HG03354 (cell line): ENCODE measurements at regions not wholly inside any gene's neighbourhood (a gene's known extent, or its start where the extent isn't known, plus 50 kb on each side); places are given as distances from the start of the nearest gene placed in this dataset.

Experiments used
- ATAC-seq: cut with Tn5 transposase; IDR thresholded peaks from one replicate; pipeline ENCODE4 v1.9.1; 2021; ENCODE audit warnings: mild to moderate bottlenecking; ENCODE audit not compliant: unreplicated experiment, poor library complexity, severe bottlenecking

DNA sequence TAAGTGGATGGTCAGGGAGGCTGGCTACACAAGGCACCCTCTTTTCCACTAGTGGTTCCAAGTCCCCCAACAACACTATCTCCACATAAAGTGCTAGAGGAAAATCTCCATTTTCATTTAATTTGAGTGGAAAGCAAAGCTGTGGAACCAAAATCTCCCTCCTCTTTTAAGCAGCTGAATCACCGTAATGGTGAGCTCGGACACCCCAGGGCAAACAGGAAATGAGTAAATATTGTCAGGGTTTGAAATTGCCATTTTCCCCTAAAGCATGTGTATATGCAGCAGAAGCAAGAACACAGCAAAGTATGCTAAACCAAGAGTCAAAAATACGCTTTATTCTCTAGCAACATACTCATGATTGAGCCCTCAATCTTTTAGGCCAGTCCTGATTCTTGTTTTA lies 143.7 kb downstream of the GPAM start:
- ATAC-seq = no peak

DNA sequence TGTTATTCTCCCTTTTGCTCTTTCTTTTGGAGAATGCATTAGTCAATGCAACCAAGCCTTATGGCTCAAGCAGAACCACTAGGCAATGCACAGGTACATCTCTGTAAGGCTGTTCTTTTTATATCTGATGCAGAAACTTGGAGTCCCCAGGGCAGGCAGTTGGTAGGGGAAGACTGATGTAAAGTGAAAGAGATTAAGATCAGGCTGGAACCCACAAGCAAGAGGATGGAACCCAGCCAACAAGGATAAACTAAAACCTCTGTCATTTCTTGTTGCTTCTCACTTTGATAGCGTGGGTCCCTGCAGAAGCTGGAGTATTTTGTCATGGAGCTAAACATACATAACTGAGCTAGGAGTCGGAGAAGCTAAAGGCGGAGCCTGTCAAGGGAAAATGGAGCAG lies 142.9 kb downstream of the GPAM start:
- ATAC-seq = no peak

DNA sequence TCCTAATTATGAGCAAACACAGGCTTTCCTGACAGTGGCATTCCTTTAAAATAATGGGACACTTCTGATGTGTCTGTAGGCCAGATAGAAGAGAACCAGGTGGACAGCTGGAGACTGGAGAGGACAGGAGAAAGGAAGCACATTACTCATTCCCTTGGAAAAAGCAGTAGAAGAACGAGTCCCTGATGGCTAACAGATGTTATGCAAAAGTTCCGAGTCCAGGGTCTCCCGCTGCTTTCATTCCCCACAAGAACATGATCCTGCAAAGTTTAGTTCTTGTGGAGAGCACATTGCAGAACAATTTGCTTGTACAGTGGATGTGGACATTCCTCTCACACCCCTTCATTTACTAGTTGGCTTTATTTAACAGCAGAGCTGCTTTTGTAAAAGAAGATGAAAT lies 137.6 kb downstream of the GPAM start:
- no peak for ATAC-seq

DNA sequence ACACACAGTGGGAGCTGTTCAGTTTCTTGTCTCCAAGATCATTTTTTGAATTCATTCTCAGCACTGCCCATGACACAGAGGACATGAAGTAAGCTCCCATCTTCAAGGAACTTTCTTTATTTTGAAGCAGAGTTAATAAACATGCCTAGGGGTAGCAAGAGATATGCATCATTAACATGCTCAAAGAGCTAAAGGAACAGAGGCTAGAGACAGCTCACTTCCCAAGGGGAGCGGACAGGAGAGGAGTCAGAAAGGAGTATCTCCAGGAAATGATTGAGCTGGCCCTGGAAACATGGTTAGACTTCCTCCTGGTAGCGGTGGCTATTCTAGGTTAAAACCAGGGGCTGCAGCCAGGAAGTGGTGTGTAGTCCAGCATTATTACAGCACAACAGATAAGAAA lies 135.9 kb downstream of the GPAM start:
- ATAC-seq = no peak

DNA sequence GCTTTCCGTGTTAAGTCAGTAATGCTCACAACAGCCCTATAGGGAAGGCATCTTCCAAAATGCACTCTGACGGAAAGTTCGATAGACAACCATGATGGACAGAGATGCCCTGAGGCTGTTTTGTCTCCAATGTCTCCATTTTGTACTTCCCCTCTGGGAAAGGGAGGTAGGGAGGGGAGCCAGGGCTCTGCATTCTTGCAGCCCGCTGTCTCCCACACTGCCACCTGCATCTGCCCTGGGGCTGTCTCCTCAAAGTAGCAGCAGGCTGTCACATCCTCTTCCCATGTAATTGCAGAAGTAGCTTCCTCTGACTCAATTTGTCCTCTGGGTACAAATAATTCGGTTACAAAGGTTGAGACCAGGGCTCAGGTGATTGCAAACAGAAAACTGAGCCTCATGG lies 131.4 kb downstream of the GPAM start:
- ATAC-seq = no peak

DNA sequence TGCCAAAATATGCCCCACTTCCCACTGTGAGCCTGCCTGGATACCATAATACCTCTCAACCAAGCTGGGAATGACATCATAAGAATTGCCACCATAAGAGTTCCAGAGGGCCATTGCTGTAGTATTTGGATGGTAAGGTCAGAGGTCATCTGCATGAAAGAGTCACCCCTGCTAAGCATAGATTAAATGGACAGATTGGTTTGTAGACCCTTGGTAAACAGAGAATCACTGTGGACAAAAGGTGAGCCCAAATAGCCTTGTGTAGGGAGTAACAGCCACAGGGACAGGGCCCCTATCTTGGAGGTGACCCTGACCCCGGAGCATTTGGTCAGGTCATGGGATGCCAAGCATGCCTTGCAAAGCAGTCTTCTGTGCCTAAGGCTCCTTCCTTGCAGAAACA lies 129.7 kb downstream of the GPAM start:
- no peak for ATAC-seq

DNA sequence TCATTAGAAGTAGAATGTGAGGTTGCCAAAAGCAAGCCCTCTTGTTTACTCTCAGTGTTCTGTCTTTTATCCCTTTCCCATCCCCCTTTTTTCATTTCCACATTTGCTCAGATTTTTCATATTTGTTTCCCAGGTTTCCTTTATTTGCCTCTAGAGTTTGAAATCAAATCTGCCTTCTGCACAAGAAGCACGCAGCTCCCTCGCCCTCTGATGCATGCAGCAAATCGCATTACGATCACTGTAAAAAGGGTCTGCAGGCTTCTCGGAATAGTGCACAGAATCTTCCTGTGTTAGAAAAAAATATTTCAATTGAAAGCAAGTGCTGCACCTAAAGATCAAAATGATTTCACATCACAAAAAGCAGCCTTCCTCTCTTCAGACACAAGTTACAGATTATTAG lies 129.0 kb downstream of the GPAM start:
- ATAC-seq = no peak

DNA sequence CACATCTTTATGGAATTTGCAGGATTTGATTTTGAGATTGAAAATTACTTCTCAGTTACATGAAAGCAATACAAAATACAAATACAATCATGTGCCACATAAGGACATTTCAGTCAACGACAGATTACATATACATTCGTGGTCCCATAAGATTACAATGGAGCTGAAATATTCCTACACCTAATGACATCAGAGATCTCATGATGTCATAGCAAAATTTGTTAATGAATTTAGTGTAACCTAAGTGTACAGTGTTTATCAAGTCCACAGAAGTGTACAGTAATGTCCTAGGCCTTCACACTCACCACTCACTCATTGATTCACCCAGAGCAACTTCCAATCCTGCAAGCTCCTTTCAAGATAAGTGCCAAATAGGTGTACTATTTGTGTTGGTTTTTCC lies 126.5 kb downstream of the GPAM start:
- no peak for ATAC-seq

DNA sequence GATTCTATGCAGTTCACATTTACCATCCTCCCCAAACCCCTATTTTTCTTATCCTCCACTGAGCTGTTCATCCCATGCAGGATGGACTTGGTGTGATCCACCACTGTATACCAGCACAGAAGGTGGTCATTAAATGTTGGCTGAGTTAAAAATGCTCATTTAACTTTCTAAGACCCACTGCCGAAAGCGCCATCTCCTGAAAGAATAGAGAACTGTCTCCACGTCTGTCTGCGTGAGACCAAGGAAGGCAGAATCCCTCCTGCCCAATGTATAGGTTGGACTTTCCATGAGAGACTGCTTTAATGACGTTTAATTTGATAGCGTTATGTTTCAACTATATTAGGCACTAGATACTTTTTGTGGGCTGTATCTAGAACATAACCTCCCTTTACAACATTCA lies 124.3 kb downstream of the GPAM start:
- ATAC-seq = no peak

DNA sequence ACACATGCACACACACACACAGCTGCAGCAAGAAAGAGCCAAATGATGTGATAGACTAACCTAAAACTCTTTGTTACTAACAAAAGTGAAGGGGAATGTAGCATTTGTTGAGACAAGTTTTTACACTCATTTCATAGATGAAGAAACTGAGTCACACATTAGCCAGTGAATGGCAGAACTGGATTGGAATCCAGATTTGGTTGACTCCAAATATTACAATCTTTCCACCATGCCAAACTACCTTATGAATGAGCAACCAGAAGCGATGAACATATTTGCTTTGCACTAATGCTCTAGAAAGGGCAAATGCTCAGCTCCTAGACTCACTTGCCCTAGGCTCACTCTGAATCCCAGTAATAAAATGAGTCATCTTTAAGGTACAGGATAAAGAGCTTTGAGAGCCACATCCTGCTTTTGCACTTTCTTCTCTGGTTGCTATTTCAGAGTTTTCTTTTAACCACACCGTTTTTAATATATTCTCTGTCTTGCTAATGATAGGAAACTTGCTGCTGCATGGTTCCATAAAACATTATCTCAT lies 111.9 kb downstream of the GPAM start:
- ATAC-seq = no peak

DNA sequence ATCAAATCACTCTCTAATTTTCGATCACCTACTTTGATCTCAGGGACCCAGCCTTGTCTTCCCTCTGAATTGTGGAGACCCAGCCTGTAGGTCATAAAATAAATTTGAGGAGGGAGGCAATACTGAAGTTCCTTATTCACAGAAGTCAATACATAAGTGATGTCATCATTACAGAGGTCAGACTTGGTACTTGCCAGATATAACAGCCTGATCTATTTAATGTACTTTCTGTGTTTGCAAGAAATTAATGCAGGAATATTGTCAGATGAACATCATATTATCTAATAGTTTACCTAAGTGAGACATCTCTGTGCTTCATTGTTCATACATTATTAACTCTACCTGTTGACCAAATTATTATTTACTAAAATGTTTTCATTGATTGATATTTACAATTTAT lies 105.6 kb downstream of the GPAM start:
- no peak for ATAC-seq

DNA sequence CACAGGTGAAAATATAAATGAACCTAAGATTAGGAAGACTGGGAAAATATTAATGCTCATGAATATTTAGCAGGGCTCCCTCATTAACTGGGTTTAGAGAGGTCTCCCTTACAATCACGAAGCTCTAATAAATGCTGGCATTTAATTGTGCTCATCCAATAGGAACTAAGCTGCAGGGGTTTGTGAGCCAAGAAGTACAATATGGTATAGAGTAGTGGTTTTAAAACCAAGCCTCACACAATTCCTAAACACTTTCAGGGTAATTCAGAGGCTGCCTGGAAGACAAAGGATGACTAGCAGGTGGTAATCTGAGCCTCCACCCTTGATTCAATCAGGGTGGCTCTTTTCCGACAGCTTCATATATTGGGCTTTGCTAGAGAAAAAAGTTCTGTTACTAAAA lies 103.3 kb downstream of the GPAM start:
- no peak for ATAC-seq

DNA sequence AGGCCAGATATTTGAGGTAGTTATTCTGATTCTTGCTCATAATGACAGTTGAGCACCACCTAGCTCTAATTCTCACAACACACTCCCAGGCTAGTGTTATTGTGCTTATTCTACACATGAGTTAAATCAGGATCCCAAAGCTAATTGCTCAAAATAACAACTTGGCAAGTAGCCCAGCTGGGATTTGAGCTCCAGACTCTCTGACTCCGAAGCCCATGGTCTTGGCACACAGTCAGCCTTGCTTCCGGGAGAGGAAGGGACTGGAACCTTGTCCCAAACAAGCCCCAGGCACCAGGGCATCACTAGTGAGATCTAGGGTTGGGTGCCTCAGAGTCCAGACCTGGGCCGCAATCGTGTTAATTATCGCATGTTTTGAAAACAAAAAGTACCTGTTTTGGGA lies 101.4 kb downstream of the GPAM start:
- no peak for ATAC-seq

DNA sequence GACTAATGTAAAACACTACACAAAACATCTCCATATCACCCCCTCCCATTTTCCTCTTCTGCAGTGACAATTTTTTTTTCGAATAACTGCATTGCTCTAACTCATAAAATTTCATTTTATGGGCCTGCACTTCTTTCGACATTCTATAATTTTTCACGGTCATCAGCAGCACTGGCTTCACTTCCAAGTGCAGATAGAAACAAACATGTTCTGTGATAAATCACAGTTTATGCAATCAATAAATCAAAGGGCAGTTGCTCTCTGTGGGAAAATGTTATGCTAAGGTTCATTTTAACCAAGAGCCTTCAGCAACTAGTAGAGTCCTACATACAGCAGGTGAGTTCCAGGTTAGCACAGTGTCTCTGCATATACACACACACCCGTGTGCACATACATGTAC lies 100.1 kb downstream of the GPAM start:
- no peak for ATAC-seq

DNA sequence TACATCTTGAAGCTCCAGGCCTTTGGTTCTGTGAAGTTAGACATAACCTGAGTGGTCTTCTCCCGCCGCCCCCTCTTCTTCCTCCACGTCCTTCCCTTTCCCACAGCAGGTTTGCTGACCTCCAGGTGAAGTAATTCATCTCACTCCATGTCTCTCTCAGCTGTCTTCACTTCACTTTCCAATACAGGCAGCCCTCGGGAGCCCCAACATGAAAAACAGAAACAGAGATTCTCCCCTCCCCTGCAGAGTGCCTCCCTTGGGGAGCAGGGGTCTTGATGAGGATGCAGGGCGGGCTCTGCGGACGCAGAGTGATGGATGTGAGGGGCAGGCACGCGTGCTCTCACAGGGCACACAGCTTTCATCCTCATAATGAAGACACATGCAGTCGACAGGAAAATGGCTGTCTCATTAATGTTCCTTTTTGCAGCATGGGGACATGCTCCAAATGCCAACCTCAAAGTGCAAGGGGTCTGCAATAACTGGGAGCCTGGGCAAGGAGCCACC lies 95.6 kb downstream of the GPAM start:
- ATAC-seq = no peak

DNA sequence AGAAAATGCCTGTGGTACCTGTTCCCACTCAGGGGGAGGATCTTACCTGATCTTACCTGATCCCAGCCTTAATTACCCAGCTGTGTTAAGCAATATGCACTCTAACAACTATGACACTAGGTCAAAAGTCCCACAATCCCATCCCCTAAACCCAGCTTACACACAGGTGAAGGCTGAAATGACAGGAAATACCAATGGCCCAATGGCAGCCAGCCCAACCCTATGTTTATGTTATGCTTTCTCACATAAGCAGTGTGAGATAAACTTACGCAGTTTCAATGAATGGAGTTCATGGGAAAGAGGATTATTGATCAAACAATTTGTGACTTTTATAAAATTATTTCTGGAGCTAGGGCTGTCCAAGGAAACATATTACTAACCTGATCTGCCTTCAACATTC lies 91.9 kb downstream of the GPAM start:
- ATAC-seq = no peak

DNA sequence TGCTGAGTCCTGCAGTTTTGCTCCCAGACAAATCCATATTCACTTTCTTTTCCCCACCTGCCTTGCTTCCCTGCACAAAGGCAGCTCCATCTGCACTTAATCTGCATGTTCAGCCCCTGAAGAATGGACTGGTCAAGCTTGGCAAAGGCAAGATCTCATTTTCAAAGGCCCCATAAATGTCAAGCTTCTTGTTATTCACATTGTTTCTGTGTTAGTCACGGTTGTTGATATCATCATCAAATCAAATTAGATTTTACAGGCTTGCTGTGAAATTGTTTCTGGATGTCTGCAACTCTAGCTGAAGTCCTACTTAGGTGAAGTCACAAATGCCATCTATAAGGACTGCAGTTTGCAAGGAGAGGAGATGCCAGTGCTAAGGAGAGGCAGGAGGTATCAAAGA lies 91.0 kb downstream of the GPAM start:
- ATAC-seq = no peak

DNA sequence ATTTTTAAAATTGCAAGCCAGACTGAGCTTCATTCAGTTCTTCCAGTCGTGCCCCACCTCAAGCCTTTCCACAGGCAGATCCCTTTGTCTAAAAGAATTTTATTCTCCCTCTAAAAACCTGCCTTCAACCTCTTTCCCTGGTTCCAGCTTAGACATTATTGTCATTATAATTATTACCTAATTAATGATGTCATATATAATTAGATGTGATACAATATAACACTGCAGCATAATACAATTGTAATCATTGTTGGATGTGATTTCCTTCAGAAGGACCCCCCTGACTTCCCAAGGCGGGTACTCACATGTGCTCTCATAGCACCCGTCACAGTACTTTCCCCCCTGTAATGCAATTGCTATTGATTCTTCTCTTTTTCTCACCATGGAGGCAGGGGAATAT lies 88.6 kb downstream of the GPAM start:
- no peak for ATAC-seq

DNA sequence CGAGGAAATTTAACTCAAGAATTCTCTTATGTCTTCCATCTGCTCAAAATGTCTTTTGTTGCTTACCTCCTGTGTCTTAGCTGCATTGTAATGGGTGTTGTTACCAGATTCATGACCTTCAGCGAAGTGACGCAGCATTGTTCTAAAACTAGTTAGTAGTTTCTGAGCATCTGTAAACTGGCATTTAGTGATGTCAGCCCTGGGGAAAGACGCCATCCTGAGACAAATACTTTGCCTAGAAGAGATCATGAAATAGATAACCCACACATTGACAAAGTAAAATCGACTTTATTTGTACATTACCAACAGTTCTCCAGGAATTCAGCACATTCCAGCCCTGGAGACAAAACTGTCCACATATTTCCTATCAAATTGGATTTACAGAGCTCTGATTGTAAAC lies 87.8 kb downstream of the GPAM start:
- ATAC-seq = no peak

DNA sequence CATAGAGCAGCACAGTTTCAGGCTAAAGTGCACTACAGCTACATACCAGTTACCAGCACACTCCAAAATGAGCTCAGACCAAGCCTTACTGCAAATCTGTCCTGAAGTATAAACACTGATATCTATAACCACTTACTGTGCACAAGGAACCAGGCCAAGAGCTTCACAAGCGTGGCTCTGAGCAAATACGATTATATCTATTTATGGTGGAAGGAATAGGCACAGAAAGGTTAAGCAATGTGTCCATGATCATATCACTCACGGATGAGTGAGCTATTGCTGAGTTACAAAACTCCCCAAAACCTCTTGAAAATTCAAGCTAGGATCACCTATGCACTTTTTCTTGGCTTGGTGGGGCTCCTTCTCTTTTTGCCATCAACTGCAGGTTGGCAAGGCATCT lies 84.9 kb downstream of the GPAM start:
- no peak for ATAC-seq
